ENCODE measurements at regions not wholly inside any gene's neighbourhood (a gene's known extent, or its start where the extent isn't known, plus 50 kb on each side); places are given as distances from the start of the nearest gene placed in this dataset.

DNA sequence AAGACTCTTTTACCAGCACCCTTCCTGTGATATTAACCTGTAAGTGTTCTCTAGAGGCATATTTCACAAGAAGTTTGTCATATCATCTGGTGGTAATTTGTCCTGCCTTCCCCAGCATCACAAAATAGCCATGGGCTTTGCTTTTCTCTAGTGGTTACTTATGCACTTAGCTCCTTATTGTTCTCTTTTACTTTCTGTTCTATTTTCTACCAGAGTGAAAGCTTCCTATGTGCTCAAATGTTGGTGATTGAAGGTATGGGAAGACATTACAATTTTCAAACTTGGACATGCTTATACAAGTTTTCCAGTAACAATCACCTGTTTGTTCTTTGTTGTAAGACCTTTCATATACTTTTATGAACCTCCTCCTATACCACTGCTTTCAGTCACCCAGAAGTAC, 87.0 kb upstream of the KCNH7 start:
- TF ChIP-seq, protein P1, sequence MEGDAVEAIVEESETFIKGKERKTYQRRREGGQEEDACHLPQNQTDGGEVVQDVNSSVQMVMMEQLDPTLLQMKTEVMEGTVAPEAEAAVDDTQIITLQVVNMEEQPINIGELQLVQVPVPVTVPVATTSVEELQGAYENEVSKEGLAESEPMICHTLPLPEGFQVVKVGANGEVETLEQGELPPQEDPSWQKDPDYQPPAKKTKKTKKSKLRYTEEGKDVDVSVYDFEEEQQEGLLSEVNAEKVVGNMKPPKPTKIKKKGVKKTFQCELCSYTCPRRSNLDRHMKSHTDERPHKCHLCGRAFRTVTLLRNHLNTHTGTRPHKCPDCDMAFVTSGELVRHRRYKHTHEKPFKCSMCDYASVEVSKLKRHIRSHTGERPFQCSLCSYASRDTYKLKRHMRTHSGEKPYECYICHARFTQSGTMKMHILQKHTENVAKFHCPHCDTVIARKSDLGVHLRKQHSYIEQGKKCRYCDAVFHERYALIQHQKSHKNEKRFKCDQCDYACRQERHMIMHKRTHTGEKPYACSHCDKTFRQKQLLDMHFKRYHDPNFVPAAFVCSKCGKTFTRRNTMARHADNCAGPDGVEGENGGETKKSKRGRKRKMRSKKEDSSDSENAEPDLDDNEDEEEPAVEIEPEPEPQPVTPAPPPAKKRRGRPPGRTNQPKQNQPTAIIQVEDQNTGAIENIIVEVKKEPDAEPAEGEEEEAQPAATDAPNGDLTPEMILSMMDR (IDR thresholded peaks at IDR 0.05; ENCODE audit: low read depth, low read length): no peak
- no peak for DNase-seq (ENCODE audit: extremely low read depth, low read depth)

DNA sequence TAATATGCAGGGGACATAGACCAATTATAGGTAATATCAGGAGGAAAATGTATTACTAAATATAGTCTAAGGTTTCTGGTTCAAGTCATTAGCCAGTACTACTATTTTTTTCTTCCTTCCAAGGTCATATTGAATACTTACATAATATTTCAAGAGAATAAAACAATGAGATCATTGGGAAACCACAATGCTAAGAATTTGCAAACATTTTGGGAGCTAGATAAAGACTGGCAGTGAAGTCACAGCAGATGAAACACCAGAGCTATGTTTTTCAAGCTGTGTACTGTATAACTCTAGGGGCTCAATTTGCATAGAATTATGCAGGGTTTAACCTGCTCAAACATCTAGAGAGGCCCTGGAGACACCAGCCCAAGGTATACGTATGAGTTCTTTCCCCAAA, 80.5 kb upstream of the KCNH7 start:
- DNase-seq (ENCODE audit: extremely low read depth, low read depth): no peak
- TF ChIP-seq, protein P1 (IDR thresholded peaks at IDR 0.05; ENCODE audit: low read depth, low read length): no peak

DNA sequence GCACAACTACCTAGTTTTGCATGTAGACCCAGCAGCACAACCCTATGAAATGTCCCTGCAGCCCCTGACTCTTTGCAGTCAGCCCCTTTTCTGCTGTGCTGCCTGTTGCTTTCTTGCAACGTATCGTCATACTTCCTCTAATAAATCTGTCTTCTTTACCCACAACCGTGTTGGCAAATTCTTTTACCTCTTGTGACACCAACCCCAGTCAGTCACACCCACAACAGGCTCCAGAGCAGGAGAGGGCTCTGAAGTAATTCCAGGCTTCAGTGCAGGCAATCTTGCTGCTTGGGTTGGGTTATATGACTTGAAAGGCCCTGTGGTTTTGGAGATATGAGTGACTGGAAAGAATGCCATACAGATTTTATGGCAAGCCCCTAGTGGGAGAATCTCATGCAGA, 79.1 kb upstream of the KCNH7 start:
- DNase-seq (ENCODE audit: extremely low read depth, low read depth): no peak
- TF ChIP-seq, protein P1 (IDR thresholded peaks at IDR 0.05; ENCODE audit: low read depth, low read length): no peak

DNA sequence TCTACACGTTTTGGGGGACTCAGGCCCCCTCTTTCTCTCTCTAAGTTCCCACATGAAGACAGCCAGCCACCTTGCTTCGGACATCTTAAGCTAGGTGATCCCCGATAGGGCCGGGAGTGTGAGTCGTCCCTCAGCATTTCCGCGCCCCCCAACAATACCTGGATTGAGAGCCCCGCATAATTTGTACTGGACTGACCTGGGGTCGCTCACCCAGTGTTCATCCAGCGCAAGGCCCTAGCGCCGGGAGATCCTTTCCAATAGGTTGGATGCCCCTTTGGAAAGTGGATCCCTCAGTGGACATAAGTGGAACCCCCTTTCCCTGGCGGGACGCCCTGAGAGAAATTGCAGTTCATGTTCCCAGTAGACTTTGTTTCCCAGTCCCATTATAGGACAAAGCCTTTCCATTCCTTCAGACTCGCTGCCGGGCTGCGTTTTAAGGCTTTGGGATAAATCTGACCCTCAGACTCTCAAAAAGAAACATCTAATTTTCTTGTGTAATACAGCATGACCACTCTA, 77.8 kb upstream of the KCNH7 start:
- no peak for DNase-seq (ENCODE audit: extremely low read depth, low read depth)
- TF ChIP-seq, protein P1 (IDR thresholded peaks at IDR 0.05; ENCODE audit: low read depth, low read length): no peak

DNA sequence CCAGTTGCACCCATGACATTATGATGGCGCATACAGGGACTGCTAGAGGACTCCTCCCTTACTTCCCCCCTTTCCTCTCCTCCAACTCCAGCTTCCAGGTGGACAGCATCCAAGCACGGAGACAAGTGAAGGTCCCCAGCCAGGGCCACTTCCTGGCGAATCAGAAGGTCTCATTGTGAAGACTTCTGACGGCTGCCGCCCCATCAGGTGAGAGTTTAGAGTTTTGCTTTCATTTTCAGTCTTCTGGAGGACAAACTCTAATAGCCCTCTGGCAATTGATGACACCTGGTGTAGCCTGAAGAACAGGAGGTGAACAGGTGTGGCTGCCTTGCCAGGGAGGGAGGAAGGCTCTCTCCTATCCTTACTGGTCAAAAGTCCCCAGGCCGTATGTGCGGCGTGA, 77.3 kb upstream of the KCNH7 start:
- DNase-seq (ENCODE audit: extremely low read depth, low read depth): no peak
- TF ChIP-seq, protein P1 (IDR thresholded peaks at IDR 0.05; ENCODE audit: low read depth, low read length): no peak

DNA sequence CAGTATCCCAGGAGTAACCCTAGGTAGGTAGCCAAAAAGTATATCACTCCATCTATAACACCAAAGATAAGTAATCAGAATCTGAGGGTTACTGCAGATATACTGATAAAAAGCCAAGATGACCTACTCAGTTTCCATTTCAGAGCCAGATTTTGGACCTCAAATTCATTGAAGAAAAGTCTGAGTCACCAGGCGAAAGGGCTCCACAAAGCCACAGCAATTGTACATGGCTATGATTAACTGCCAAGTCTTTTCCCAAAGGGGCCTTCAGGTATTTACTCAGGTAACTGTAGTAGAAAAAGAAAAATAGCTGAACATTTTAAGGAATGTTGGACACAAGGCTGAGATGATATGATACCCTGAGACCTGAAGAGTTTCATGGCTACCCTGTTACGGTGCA, 75.6 kb upstream of the KCNH7 start:
- no peak for DNase-seq (ENCODE audit: extremely low read depth, low read depth)
- TF ChIP-seq, protein P1 (IDR thresholded peaks at IDR 0.05; ENCODE audit: low read depth, low read length): no peak

DNA sequence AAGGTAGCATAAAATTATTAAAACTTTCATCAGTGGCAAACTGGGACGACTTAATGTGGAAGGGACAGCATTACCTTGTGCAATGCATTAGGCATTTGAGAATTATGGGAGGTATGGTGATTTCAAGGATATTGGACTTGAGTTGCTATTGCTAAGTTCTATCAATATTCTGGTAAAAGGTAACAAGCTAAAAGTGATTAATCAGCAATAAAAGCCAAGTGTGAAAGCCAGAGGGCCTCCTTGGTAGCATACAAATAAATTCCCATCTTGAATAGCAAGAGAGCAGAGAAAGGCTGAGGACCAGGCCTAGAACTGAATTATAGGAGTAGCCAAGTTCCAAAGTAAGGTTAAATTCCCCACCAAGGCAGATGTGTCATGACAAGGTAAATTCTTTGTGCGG, 74.2 kb upstream of the KCNH7 start:
- TF ChIP-seq, protein P1 (IDR thresholded peaks at IDR 0.05; ENCODE audit: low read depth, low read length): no peak
- no peak for DNase-seq (ENCODE audit: extremely low read depth, low read depth)
